Bronchial epithelial cell (primary cell): ENCODE measurements at regions not wholly inside any gene's neighbourhood (a gene's known extent, or its start where the extent isn't known, plus 50 kb on each side); places are given as distances from the start of the nearest gene placed in this dataset.

ENCODE experiments used
- DNase-seq: peaks from one replicate; pipeline ENCODE4 v3.0.0-alpha.2; 2010; ENCODE audit warnings: low read depth
- FAIRE-seq: peaks from 2 replicates; lab custom pipeline; 2011; peaks lifted over from hg19 to GRCh38; lab: Jason Lieb, UNC
- H3K27me3 ChIP-seq: 2 replicates; pipeline ENCODE4 v1.5.1; 2011; ENCODE audit warnings: low read length; ENCODE audit not compliant: control insufficient read depth, insufficient read depth
- H3K36me3 ChIP-seq: 2 replicates; pipeline ENCODE4 v1.5.1; 2011; ENCODE audit warnings: low read length; ENCODE audit not compliant: control insufficient read depth, insufficient read depth
- H3K4me3 ChIP-seq: 2 replicates; pipeline ENCODE4 v1.5.1; 2011; ENCODE audit warnings: mild to moderate bottlenecking, low read depth, low read length, control low read depth
- TF ChIP-seq, protein P1 (sequence below): IDR thresholded peaks from 2 replicates; pipeline ENCODE4 v1.5.1; 2011; ENCODE audit warnings: mild to moderate bottlenecking, moderate library complexity, low read length, control low read depth, inconsistent platforms; ENCODE audit not compliant: insufficient read depth, severe bottlenecking

DNA sequence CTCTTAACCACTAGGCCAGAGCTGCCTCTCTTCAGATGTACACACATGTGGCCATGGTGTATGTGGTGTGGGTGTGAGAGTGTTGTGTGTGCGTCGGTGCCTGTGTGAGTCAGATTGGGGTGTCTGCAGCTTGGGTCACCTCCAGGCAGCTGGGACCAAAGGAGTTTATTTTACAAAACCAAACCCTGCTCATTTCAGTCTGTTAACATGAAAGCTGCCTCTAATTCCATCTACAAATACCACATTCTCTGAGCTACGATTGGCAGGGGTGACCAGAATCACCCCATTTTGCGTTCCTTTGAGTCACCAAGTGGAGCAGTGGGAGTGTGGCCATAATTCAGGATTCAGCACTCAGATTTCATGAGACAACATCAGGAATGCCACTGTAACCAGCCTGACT, 105.3 kb downstream of the IRX5 start:
- Histone ChIP-seq H3K4me3 (no peak overlapping the region), H3K36me3 (no peaks in the 10 kb centered on the region), H3K27me3 (no peaks in the 10 kb centered on the region)
- peak; percentile 14 for DNase-seq
- TF ChIP-seq, protein P1, sequence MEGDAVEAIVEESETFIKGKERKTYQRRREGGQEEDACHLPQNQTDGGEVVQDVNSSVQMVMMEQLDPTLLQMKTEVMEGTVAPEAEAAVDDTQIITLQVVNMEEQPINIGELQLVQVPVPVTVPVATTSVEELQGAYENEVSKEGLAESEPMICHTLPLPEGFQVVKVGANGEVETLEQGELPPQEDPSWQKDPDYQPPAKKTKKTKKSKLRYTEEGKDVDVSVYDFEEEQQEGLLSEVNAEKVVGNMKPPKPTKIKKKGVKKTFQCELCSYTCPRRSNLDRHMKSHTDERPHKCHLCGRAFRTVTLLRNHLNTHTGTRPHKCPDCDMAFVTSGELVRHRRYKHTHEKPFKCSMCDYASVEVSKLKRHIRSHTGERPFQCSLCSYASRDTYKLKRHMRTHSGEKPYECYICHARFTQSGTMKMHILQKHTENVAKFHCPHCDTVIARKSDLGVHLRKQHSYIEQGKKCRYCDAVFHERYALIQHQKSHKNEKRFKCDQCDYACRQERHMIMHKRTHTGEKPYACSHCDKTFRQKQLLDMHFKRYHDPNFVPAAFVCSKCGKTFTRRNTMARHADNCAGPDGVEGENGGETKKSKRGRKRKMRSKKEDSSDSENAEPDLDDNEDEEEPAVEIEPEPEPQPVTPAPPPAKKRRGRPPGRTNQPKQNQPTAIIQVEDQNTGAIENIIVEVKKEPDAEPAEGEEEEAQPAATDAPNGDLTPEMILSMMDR, result no peak
- FAIRE-seq, result no peak

DNA sequence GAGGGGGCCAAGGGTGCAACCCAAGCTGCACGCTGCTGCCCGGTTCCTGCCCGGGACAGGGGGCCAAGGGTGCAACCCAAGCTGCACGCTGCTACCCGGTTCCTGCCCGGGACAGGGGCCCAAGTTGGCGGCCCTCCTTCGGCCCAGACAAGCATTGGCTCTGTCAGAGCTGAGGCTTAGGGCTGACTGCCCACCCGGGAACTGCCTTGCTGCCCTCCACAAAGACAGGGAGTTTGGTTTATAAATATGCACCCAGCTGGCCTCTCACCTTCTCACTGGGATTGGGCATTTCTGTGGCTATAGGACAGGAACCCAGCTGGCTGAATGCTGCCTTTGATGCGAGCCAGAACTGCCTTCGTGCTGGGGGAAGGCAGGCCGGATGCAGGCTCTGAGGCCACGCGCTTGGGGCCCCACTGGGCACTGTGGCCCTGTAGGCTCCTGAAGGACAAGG, 105.7 kb downstream of the IRX5 start:
- DNase-seq (no peak), FAIRE-seq (no peak)
- TF ChIP-seq, protein P1, result no peak
- Histone ChIP-seq H3K4me3 (no peak overlapping the region), H3K36me3 (no peaks in the 10 kb centered on the region), H3K27me3 (no peaks in the 10 kb centered on the region)

DNA sequence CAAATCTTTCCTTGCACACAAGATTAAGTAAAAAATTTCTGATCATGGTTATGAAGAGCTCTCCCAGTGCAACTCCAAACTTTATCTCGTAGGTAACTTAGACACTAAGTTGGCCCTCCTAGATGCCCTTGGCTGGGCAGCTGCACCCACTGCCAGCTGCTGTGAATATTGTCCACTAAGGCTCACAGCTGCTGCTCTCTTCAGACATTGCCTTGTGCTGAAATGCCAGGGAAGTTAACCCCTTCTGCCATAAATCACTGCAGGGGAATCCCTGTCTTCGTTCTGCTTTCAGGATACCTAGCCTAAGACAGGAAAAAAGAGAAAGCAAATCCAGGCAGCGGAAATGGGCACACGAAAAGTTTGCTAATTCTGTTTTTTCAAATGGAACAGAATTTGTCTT, 106.4 kb downstream of the IRX5 start:
- Histone ChIP-seq H3K4me3 (no peak overlapping the region), H3K36me3 (no peaks in the 10 kb centered on the region), H3K27me3 (no peaks in the 10 kb centered on the region)
- TF ChIP-seq, protein P1, result no peak
- FAIRE-seq (no peak), DNase-seq (no peak)

DNA sequence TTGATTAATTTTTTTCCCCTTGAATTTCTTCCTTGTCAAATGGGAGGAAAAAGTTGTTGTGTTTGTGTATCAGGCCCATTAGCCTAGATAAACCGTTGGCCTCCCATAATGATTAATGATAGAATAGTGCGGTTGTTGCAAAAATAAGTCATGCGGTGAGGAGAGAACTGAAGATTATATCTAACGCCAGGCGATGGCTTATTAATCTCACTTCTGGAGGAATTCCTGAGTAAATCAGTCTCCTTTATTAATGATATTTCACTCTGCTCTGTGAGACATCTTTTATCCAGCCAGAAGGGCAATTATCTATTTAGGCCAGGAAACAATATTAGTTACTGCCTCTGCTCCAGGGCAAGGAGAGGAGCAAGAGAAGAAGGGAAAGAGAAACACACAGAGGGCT, 107.3 kb downstream of the IRX5 start:
- Histone ChIP-seq H3K36me3 (no peaks in the 10 kb centered on the region), H3K4me3 (no peak overlapping the region), H3K27me3 (no peaks in the 10 kb centered on the region)
- no peak for FAIRE-seq
- no peak for DNase-seq
- TF ChIP-seq, protein P1, result no peak

DNA sequence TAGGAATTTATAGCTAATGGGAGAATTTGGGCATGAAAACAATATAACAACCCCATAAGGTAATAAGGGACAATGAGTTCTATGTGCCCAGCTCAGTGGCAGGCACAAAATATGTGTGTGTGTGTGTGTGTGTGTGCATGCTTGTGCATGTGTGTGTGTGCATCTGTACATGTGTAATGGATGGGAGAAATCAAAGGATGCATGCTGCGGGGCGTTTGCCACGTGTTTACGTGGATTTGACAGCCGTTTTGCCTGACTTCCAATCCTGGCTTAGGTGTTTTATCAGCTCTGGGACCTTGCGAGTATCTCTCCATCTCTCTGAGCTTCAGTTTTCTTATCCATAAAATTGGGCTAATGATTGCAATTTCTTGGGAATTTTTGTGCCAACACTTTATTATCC, 108.4 kb downstream of the IRX5 start:
- DNase-seq (no peak), FAIRE-seq (no peak)
- no peak overlapping the region for H3K4me3 ChIP-seq
- H3K36me3 ChIP-seq, result no peaks in the 10 kb centered on the region
- TF ChIP-seq, protein P1, result no peak
- H3K27me3 ChIP-seq, result no peaks in the 10 kb centered on the region

DNA sequence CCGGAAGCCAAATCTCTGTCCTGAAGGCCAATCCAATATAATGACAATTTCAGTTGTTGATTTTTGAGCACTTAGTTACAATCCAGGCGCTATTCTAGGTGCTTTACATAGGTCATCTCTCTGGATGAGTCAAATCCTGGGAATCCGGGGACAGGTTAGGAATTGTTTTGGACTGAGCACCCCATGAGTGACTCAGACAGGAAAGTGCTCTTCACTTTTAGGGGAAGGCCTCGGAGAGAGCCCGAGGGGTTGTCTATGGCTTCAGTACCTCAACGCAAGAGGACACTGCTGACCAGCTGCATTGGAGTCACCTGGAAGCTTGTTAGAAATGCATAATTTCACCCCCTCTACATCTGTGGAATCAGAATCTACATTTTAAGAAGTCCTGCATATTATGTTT, 108.8 kb downstream of the IRX5 start:
- H3K36me3 ChIP-seq, result no peaks in the 10 kb centered on the region
- FAIRE-seq (no peak), DNase-seq (peak; percentile 94)
- TF ChIP-seq, protein P1, result peak; percentile 2
- peaks cover 1% of the 10 kb centered on the region for H3K27me3 ChIP-seq
- H3K4me3 ChIP-seq, result no peak overlapping the region
